DLD1 (cell line): ENCODE measurements at regions not wholly inside any gene's neighbourhood (a gene's known extent, or its start where the extent isn't known, plus 50 kb on each side); places are given as distances from the start of the nearest gene placed in this dataset.
"Not testable (repeated sequence)": the region's sequence is repeated elsewhere in the genome, so short reads cannot be mapped to it uniquely, and the experiment has no call there.

Source experiments
- in situ Hi-C: cut with HindIII; loops from 2 replicates; pipeline ENCODE4 v1.10.0; 2017; ENCODE audit warnings: low sequenced_read_pairs

DNA sequence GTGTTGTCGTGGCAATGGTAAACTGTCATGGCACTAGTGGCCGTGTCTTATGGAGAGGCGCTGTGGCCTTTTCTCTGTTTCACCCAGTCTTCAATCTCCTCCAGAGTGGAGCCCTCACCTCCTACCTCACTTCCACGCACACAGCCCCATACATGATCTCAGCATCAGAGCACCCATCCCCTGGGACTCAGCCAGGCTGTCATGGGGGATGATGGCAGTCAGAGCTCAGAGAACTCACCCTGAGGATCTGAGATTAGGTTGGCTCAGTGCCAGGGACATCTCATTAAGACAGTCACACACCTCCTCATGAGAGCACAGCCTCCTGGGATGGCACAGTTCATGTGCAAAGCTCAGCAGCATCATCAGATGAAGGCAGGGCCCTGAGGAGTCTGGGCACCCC is 316.3 kb downstream of the ADGRD1 start:
- in situ Hi-C loops, result not testable (repeated sequence)

- in situ Hi-C loops, result no loop called here
These were observed 318.0 kb downstream of the ADGRD1 start for GRCh38 chr12:131271724-131272123.

GRCh38 chr12:131272283-131272814 is 318.6 kb downstream of the ADGRD1 start:
- in situ Hi-C loops, result not testable (repeated sequence)

- in situ Hi-C loops, result no loop called here
These were observed 319.7 kb downstream of the ADGRD1 start for GRCh38 chr12:131273291-131273845.

DNA sequence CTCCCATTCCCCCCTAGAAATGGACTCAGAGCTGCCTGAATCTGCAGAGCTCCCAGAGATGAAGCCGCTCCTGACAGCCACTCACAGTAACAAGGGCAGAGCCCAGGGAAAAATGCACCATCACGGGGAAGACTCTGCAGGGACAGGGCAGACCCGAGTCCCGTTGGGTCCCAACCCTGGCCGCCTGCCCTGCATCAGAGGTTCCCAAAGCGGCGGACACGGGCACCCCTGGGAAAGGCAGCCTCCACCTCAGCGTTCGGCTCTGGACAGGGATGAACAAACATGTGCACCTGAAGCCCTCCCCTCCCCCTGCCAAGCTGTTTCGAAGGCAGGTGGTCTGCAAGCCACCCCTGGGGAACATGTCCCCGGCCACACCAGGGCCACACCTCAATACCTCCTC is 320.4 kb downstream of the ADGRD1 start:
- in situ Hi-C loops, result no loop called here

DNA sequence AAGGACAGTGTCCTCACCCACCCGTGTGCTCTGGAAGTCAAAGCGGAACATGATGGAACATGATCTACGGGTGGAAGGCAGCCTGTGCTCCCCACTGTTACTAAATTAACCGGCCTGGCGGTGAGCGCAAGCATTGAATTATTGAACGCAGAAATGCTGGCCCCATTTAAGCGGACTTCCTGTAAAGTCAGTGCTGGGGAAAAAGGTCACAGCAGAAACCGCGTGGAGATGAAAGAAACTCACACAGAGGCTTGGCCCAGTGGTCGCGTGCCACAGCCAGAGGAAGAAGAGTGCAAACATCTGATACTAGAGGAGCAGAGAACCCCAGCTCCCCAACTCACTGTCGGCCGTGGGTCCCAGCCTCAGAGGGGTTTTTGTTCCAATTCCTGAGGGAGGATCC is 321.2 kb downstream of the ADGRD1 start:
- in situ Hi-C loops, result no loop called here

- in situ Hi-C loops, result no loop called here
These were observed 322.1 kb downstream of the ADGRD1 start for GRCh38 chr12:131275824-131276223.

DNA sequence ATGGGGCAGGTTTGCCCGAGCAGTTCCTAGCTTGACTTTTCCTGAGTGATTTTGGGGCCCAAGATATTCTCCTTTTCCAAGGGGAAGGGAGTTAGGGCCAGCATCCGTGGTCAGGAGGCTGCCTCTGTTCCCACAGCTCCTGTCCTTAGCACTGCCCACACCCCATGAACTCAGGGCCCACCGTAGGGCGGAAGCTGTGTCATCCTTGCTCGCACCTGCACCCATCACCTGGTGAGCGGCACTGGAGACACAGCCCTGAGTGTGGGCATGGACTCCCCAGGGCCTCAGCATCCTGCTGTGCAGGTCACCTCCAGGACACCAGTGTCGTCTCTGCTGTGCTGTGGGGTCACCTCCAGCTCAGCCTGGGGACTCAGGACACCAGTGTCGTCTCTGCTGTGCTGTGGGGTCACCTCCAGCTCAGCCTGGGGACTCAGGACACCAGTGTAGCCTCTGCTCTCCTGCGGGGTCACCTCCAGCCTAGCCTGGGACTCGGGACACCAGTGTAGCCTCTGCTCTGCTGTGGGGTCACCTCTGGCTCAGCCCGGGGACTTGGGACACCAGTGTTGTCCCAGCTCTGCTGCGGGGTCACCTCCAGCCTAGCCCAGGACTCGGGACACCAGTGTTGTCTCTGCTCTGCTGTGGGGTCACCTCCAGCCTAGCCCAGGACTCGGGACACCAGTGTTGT is 322.9 kb downstream of the ADGRD1 start:
- in situ Hi-C loops, result no loop called here

DNA sequence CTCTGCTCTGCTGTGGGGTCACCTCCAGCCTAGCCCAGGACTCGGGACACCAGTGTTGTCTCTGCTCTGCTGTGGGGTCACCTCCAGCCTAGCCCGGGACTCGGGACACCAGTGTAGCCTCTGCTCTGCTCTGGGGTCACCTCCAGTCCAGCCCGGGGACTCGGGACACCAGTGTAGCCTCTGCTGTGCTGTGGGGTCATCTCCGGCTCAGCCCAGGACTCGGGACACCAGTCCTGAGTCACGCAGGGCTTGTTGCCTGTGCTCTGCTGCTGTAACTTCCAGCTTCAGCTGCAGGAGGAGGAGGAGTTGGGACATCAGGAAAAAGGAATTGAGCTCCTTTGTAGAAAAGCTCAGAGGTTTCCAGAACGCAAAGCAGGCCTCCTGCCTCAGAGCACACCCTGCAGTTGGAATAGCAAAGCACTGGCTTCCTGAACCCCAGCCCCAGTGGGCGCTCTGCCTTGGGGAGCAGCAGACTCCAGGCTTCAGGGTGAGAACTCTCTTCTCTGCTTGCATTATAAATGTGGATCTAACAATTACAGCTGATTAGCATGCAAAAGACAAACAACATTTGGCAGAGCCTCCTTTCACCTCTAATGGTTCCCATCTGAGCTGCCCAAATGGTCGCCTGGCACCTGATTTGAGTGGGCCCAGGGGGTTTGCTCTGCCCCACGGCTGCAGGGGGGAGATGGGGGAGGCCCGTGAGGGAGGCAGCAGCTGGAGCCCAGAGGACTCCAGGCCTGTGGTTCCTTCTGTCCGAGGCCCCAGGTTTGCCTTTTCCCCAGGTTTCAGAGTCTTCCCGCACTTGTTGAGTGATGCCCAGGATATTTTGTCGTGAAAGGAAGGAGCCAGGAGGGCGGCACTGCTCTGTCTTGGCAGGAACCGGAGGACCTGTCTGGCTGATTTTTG is 323.7 kb downstream of the ADGRD1 start:
- in situ Hi-C loops, result not testable (repeated sequence)

DNA sequence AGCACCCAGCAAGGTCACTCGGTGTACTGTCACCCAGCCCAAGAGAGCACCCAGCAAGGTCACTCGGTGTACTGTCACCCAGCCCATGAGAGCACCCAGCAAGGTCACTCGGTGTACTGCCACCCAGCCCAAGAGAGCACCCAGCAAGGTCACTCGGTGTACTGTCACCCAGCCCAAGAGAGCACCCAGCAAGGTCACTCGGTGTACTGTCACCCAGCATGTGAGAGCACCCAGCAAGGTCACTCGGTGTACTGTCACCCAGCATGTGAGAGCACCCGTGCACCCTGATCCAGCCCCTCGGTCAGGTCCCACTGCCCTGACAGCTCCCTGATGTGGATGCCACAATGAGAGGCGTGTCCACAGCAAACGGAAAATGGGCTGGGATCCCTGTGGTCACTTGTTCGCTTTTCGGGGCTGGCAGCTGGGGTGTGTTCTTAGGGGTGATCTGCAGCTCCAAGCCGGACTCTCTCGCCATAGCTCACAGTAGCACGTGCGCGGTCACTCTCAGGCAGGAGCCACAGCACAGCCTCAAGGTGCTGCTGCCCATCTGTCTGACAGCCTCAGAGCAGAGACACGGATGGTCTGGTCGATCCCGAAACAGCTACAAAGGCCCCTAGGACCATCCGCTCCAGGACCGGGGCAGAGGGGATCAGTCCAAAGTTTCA is 324.9 kb downstream of the ADGRD1 start:
- in situ Hi-C loops, result not testable (repeated sequence)

DNA sequence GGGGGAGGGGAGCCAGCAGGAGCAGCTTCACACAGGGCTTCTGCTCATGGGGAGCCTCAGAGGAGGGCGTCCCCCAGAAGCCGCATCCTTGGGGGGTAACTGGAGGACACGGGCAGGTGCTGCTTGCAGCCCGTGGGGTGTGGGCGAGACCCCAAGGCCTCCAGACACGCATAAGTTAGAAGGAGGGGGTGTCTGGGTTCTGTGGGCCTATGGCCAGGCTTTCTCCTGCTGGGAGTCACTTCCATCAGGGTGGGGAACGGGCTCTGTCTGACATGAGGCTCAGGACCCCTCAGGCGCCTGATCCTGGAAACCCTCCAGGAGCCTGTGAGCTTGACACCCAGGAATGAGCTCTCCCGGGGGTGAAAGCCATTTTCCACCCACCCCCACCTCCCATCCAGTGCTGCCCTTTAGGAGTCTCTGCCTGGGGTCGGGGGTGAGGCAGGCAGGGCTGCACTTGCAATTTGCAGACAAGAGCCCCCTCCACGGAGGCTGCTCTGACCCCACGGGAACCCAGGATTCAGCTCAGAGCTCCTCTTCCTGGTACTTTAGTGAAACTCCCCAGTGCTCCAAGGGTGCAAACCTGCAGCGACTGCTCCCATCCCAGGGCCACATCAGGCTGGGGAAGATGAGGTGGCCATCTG is 325.7 kb downstream of the ADGRD1 start:
- in situ Hi-C loops, result no loop called here

DNA sequence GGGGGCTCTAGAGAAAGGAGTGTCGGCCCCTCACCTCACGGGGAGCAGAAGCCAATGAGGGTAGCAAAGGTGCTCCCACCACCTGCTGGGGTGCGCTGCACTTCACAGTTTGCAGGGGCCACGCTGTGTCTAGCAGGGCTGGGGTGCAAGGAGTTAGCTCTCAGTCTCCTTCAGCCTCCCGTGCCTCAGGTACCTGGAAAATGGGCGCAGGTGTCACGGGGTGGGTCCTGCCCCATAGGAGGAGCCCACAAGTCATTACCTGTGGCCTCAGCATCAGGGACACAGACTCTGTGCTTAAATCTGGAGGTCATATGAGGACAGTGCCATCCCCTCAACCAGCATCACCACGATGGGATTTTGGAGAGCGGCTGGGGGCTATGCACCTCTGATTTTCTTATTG is 326.7 kb downstream of the ADGRD1 start:
- in situ Hi-C loops, result no loop called here

DNA sequence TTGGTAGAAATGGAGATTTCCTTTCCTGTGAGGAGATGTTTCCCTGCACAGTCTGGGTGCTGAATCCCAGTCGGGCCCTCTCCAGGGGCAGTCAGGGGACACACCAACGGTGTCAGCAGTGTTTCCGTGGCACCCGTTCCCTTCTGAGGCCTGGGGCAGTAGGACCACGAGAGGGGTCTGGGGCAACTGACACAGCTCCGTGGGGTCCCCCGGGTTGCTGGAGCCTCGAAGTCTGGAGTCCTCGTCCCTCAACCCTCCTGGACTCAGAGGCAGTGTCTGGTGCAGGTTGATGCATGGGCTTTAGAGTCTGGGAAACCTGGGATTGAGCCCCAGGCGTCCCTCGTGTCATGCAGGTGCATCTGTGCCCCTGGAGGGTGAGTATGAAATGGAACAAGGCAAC is 327.3 kb downstream of the ADGRD1 start:
- in situ Hi-C loops, result no loop called here

DNA sequence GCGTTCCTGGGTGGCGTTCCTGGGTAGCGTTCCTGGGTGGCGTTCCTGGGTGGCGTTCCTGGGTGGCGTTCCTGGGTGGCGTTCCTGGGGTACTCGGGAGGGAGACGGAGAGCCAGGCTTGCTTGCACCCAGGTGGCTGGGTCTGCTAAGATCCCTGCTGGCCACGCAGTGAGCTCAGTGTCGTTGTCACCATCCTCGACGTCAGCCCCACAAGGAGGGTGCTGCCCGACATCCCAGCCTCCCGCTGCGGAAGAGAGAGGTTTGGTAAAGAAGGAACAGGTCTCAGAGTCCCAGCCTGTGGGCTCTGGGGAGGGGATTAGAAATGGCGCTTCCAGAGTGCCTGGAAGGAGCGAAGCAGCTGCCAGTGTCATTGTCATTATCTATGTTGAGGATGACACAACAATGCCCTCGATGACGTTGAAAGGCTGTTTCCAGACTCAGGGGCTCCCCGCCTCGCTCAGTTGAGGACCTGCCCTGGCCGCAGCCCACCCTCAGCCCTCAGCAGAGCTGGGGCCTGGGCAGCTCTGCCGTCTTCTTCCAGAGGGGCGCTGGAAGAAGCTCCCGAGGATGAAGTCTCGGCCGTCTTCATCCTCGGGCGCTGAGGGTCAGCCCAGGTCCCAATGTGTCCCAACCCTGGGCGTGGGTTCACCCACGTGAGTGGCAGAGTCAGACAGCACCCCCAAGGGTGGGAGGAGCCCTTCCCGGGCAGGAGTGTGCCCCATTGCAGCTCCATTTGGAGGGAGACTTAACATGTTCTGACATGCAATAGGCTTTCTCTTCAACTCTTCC is 328.8 kb downstream of the ADGRD1 start:
- in situ Hi-C loops, result no loop called here

- in situ Hi-C loops, result no loop called here
These were observed 329.6 kb downstream of the ADGRD1 start for GRCh38 chr12:131283191-131283861.

DNA sequence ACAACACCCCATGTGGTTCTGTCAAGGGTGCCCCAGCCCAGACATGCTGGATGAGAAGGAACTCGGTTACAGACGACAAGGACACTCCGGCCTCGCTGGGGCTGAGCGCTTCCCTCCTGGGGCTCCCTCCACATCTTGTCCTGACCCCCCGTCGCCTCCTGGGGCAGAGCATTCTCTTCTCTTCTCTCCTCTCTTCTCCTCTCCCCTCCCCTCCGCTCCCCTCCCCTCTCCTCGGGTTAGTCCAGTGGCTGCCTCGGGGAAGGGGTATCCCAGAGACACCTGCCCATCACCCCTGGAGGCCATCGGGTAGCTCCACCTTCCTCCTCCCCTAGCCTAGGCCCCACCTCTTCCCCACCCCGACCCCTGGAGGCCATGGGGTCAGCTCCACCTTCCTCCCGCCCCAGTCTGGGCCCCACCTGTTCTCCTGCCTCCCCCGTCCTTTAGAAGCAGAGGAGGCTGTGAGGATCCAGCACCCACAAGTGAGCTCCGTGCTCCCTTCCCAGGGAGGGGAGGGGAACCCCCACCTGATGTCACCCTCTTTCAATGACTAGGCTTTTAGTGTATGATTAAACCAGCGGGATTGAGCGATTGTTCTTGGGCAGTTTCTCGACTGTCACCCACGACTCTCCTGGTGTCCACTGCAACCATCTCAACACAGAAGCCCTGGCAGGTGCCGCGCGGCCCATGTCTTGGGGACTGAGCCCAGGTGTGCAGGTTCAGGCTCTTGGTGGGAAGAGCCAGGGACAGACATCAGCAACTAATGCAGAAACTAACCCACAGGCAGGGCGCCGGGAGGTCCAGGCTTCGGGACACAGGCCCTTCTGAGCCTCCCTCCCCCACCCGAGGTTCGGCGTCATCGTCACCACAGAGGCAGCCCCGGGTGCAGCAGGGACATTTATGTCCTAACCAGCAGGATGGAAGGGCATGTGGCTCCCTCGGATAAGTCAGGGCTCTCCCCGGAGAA is 330.4 kb downstream of the ADGRD1 start:
- in situ Hi-C loops, result not testable (repeated sequence)

DNA sequence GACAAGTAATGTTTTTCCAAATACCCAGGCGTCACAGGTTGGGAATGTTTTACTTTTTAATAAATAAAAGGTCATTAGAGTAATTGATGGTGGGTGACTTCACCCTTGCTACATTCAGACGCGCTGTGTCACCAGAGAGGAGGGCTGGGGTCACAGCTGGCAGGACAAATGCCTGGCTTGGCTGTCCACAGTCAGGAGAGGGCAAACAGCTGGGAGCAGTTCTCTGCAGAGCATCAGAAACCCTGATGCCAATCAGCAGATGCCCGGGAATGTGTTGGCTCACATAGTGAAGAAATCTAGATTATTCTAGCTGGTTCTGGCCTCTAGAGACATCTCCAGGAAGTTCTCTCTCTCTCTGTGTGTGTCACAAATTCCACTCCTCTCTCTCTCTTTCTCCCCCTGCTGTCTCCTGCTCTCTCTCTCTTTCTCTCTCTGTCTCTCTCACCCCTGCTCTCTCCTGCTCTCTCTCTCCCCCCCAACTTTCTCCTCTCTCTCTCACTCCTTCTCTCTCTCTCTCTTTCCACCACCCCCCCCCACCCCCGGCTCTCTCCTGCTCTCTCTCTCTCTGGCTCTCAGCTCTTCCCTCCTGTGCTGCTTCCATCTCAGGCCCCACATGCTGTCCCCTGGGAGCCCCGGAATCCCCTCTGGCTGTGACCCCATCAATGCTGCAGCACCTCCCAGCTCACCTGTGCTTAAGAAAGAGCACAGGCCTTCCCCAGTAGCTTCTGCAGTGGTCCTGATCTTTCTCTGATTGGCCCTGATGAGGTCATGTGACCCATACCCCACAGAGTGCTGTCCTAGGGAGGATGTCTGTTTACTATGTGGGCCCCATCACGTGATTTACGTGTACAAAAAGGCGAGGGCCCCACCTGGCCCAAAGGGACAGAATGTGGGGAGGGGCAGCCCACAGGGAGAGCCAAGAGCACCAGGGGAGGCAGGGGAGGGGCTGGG is 331.5 kb downstream of the ADGRD1 start:
- in situ Hi-C loops, result not testable (repeated sequence)
